Endothelial cell of umbilical vein (primary cell): ENCODE measurements at regions not wholly inside any gene's neighbourhood (a gene's known extent, or its start where the extent isn't known, plus 50 kb on each side); places are given as distances from the start of the nearest gene placed in this dataset.

Experiments
- BruUV-seq: library from RNA; stranded (reverse); fragments of 400-500 nt; replicated peaks from 2 replicates; lab custom pipeline; 2021; lab: Mats Ljungman, UMichigan
- CTCF ChIA-PET: fragments of 300-600, 350-600 bp; sonication (Branson Sonifier 250); formaldehyde crosslinking; loops from one replicate; lab custom pipeline; 2021; ENCODE audit warnings: antibody characterized with exemption, inconsistent platforms; lab: Charles Lee
- POLR2A ChIA-PET: fragments of 300-600, 350-600 bp; sonication (Branson Sonifier 250); formaldehyde crosslinking; loops from one replicate; lab custom pipeline; 2021; ENCODE audit warnings: antibody characterized with exemption, inconsistent platforms; lab: Charles Lee
- DNase-seq: peaks from one replicate; pipeline ENCODE4 v3.0.0-alpha.2; 2011; ENCODE audit warnings: low read depth, low spot score
- FAIRE-seq: peaks from 2 replicates; lab custom pipeline; 2011; peaks lifted over from hg19 to GRCh38; lab: Jason Lieb, UNC
- H2AFZ ChIP-seq: 2 replicates; pipeline ENCODE4 v1.6.0; 2012; ENCODE audit warnings: low read depth, low read length, control low read depth, inconsistent platforms
- H3K27ac ChIP-seq: 2 replicates; pipeline ENCODE4 v1.5.1; 2011; ENCODE audit warnings: low read depth, mild to moderate bottlenecking, control low read depth, low read length, moderate library complexity; ENCODE audit not compliant: insufficient read depth
- H3K27me3 ChIP-seq, 2 experiments: 2 replicates each; pipeline versions ENCODE4 v1.6.0 to v1.6.1; 2011; ENCODE audit warnings: low read length in 2 of 2, mixed read lengths in 1 of 2; ENCODE audit not compliant: control insufficient read depth in 2 of 2, insufficient read depth in 2 of 2
- H3K36me3 ChIP-seq, 2 experiments: 2 replicates in 1 of 2; 3 replicates in 1 of 2; pipeline ENCODE4 v1.5.1; 2011; ENCODE audit warnings: low read length in 2 of 2, mild to moderate bottlenecking in 1 of 2, moderate library complexity in 1 of 2; ENCODE audit not compliant: control insufficient read depth in 2 of 2, insufficient read depth in 2 of 2; ENCODE audit errors: extremely low read depth in 1 of 2
- H3K4me1 ChIP-seq: 3 replicates; pipeline ENCODE4 v1.5.1; 2011; ENCODE audit warnings: mild to moderate bottlenecking, low read length; ENCODE audit not compliant: control insufficient read depth, insufficient read depth; ENCODE audit errors: extremely low read depth
- H3K4me2 ChIP-seq: 2 replicates; pipeline ENCODE4 v1.6.1; 2011; ENCODE audit warnings: low read length, control low read depth, mixed read lengths; ENCODE audit not compliant: insufficient read depth
- H3K4me3 ChIP-seq, 3 experiments: fragments of 200-600 bp in 1 of 3; sonication (generic), shearing (Covaris generic) in 1 of 3; replicated peaks in 1 of 3; 2 replicates each; pipeline ENCODE4 v1.5.1; 2011 to 2016; ENCODE audit warnings: control low read depth in 3 of 3, low read length in 3 of 3, mild to moderate bottlenecking in 2 of 3, inconsistent platforms in 1 of 3, low read depth in 1 of 3, moderate library complexity in 1 of 3; ENCODE audit not compliant: insufficient read depth in 1 of 3
- H3K79me2 ChIP-seq: 2 replicates; pipeline ENCODE4 v1.6.0; 2012; ENCODE audit warnings: low read length, inconsistent platforms; ENCODE audit not compliant: control insufficient read depth, insufficient read depth
- H3K9ac ChIP-seq: replicated peaks from 2 replicates; pipeline ENCODE3; 2011; ENCODE audit warnings: low read length, control low read depth; ENCODE audit not compliant: insufficient read depth; ENCODE audit errors: extremely low read depth
- H3K9me1 ChIP-seq: replicated peaks from 3 replicates; pipeline ENCODE4 v1.6.0; 2011; ENCODE audit warnings: mild to moderate bottlenecking, low read length; ENCODE audit not compliant: control insufficient read depth, insufficient read depth; ENCODE audit errors: extremely low read depth
- H3K9me3 ChIP-seq: replicated peaks from 2 replicates; pipeline ENCODE4 v1.5.1; 2012; ENCODE audit warnings: low read length, inconsistent platforms; ENCODE audit not compliant: control insufficient read depth, insufficient read depth
- H4K20me1 ChIP-seq: replicated peaks from 2 replicates; pipeline ENCODE3; 2011; ENCODE audit warnings: mild to moderate bottlenecking, low read length; ENCODE audit not compliant: control insufficient read depth, insufficient read depth; ENCODE audit errors: extremely low read depth
- EZH2 ChIP-seq: IDR thresholded peaks from 2 replicates; pipeline ENCODE4 v1.6.1; 2012; ENCODE audit warnings: borderline replicate concordance, low read depth, mild to moderate bottlenecking, moderate library complexity, low read length, inconsistent platforms; ENCODE audit not compliant: severe bottlenecking
- FOS ChIP-seq: IDR thresholded peaks from 2 replicates; pipeline ENCODE4 v1.6.1; 2011; ENCODE audit warnings: mild to moderate bottlenecking, low read length, moderate library complexity, borderline replicate concordance; ENCODE audit not compliant: insufficient read depth
- GATA2 ChIP-seq: IDR thresholded peaks from 2 replicates; pipeline ENCODE4 v1.7.0; 2011; ENCODE audit warnings: low read depth, mild to moderate bottlenecking, moderate library complexity, mixed read lengths, low read length; ENCODE audit not compliant: insufficient read length, insufficient read depth
- JUN ChIP-seq: IDR thresholded peaks from 2 replicates; pipeline ENCODE4 v1.6.1; 2011; ENCODE audit warnings: borderline replicate concordance, low read depth; ENCODE audit not compliant: insufficient read length, insufficient read depth
- MAX ChIP-seq: IDR thresholded peaks from 2 replicates; pipeline ENCODE4 v1.6.1; 2011; ENCODE audit not compliant: insufficient read depth, insufficient read length
- MYC ChIP-seq: IDR thresholded peaks from one replicate; pipeline ENCODE4 v1.6.1; 2011; ENCODE audit warnings: mild to moderate bottlenecking, low read depth, low read length
- POLR2A ChIP-seq: IDR thresholded peaks from 2 replicates; pipeline ENCODE4 v1.6.1; 2012; ENCODE audit warnings: low read depth, mild to moderate bottlenecking, control low read depth, low read length
- POLR2AphosphoS5 ChIP-seq: IDR thresholded peaks from 2 replicates; pipeline ENCODE4 v1.6.1; 2012; ENCODE audit warnings: low read depth, mild to moderate bottlenecking, control low read depth, low read length, moderate library complexity; ENCODE audit not compliant: insufficient read depth
- dilution Hi-C: fragments of 300-500 bp; cut with MboI; formaldehyde crosslinking; loops from one replicate; pipeline ENCODE4 v1.15.0; 2019; ENCODE audit warnings: low sequenced_read_pairs; ENCODE audit not compliant: extremely low pct_ligation_motif_present
- intact Hi-C: fragments of 100-400 bp; cut with micrococcal nuclease; formaldehyde crosslinking; loops from one replicate; pipeline ENCODE4 v1.10.0; 2022
- TF ChIP-seq, protein P1 (sequence below), 2 donors: IDR thresholded peaks; 1 replicate in 1 of 2; 2 replicates in 1 of 2; pipeline ENCODE4 v1.5.1; 2011; ENCODE audit warnings: low read length in 2 of 2, mild to moderate bottlenecking in 2 of 2, moderate library complexity in 2 of 2, control low read depth in 1 of 2, inconsistent platforms in 1 of 2, low read depth in 1 of 2; ENCODE audit not compliant: insufficient read depth in 1 of 2; ENCODE audit errors: extremely low read depth in 1 of 2

DNA sequence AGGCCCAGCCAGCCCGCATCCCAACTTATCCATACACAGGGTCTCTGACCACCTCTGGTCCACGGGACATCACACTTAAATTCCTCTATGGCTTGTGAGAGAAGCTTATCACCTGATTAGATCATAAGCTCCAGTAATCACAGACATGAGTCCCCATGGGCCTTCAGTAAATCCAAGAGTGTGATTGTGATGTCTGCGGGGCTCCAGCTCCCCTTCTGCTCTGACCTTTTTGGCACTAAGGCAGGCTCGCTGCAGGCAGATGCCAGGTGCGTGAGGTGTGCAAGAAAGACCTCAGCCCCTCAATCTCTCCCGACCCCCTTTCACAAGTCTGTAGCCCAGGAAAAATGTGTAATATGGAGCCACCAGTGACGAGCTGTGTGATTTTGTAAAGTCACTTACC lies 127.6 kb upstream of the DUSP22 start:
- DNase-seq (no peak), FAIRE-seq (no peak)
- ChIA-PET CTCF (interaction anchor here (0.8 kb wide), 1 partner anchor 24 kb away, joined by 3 read pairs; no protein-coding TSS in a partner anchor), POLR2A (no interaction called here)
- Histone ChIP-seq H3K79me2 (no peaks in the 10 kb centered on the region), H3K9me1 (no peaks in the 10 kb centered on the region), H3K4me1 (no peaks in the 10 kb centered on the region), H3K36me3 (no peaks in the 10 kb centered on the region), H3K27me3 (no peaks in the 10 kb centered on the region), H3K9ac (no peak overlapping the region), H3K4me3 (no peak overlapping the region), H2AFZ (no peak overlapping the region), H3K4me2 (no peak overlapping the region), H3K9me3 (no peaks in the 10 kb centered on the region), H3K27ac (no peak overlapping the region), H4K20me1 (no peaks in the 10 kb centered on the region)
- intact Hi-C loops (no loop called here), dilution Hi-C loops (no loop called here)
- no peak for TF ChIP-seq EZH2
- no peak for TF ChIP-seq POLR2AphosphoS5
- no peak for TF ChIP-seq GATA2
- BruUV-seq: no TSS peak

GRCh38 chr6:165263-165662 lies 127.0 kb upstream of the DUSP22 start:
- no peak overlapping the region for H3K27ac ChIP-seq
- no peak overlapping the region for H3K9ac ChIP-seq
- ChIA-PET CTCF (no interaction called here), POLR2A (no interaction called here)
- FAIRE-seq (no peak), DNase-seq (no peak)
- no peak overlapping the region for H2AFZ ChIP-seq
- no peaks in the 10 kb centered on the region for H3K4me1 ChIP-seq
- dilution Hi-C loops (no loop called here), intact Hi-C loops (no loop called here)
- no peak overlapping the region for H3K4me2 ChIP-seq
- H3K9me3 ChIP-seq: no peaks in the 10 kb centered on the region
- H3K79me2 ChIP-seq: no peaks in the 10 kb centered on the region
- H4K20me1 ChIP-seq: no peaks in the 10 kb centered on the region
- TF ChIP-seq, protein P1, sequence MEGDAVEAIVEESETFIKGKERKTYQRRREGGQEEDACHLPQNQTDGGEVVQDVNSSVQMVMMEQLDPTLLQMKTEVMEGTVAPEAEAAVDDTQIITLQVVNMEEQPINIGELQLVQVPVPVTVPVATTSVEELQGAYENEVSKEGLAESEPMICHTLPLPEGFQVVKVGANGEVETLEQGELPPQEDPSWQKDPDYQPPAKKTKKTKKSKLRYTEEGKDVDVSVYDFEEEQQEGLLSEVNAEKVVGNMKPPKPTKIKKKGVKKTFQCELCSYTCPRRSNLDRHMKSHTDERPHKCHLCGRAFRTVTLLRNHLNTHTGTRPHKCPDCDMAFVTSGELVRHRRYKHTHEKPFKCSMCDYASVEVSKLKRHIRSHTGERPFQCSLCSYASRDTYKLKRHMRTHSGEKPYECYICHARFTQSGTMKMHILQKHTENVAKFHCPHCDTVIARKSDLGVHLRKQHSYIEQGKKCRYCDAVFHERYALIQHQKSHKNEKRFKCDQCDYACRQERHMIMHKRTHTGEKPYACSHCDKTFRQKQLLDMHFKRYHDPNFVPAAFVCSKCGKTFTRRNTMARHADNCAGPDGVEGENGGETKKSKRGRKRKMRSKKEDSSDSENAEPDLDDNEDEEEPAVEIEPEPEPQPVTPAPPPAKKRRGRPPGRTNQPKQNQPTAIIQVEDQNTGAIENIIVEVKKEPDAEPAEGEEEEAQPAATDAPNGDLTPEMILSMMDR (IDR thresholded peaks at IDR 0.05; ENCODE audit: extremely low read depth in 1 of 2, insufficient read depth in 1 of 2, low read depth in 1 of 2, low read length in 2 of 2): no peak
- no peak for TF ChIP-seq POLR2A
- no peak for TF ChIP-seq JUN
- TF ChIP-seq MYC: no peak
- no peak for TF ChIP-seq EZH2
- no peak for TF ChIP-seq MAX
- TF ChIP-seq POLR2AphosphoS5: no peak
- TF ChIP-seq FOS: no peak
- no peak for TF ChIP-seq GATA2
- H3K4me3 ChIP-seq: no peak overlapping the region
- H3K36me3 ChIP-seq: no peaks in the 10 kb centered on the region
- H3K27me3 ChIP-seq: no peaks in the 10 kb centered on the region
- no TSS peak for BruUV-seq
- no peaks in the 10 kb centered on the region for H3K9me1 ChIP-seq
